HL-60 (cell line): ENCODE measurements at regions not wholly inside any gene's neighbourhood (a gene's known extent, or its start where the extent isn't known, plus 50 kb on each side); places are given as distances from the start of the nearest gene placed in this dataset.

Experiments used
- GABPA ChIP-seq: IDR thresholded peaks from 2 replicates; pipeline ENCODE4 v1.6.1; 2012; ENCODE audit warnings: low read depth
- POLR2AphosphoS5 ChIP-seq: IDR thresholded peaks from 2 replicates; pipeline ENCODE4 v1.6.1; 2012; ENCODE audit warnings: low read depth
- SPI1 ChIP-seq: IDR thresholded peaks from 2 replicates; pipeline ENCODE4 v1.6.1; 2012; ENCODE audit warnings: low read depth, mild to moderate bottlenecking, borderline replicate concordance
- TF ChIP-seq, protein P1 (sequence below): IDR thresholded peaks from one replicate; pipeline ENCODE4 v1.5.1; 2011; ENCODE audit warnings: low read length, control low read depth, inconsistent platforms; ENCODE audit not compliant: insufficient read depth
- TF ChIP-seq, protein P2 (sequence below): IDR thresholded peaks from 2 replicates; pipeline ENCODE4 v1.6.1; 2012; ENCODE audit warnings: low read depth; ENCODE audit not compliant: insufficient replicate concordance

GRCh38 chr13:99124046-99124400 is 76.6 kb upstream of the UBAC2 start:
- TF ChIP-seq, protein P1, sequence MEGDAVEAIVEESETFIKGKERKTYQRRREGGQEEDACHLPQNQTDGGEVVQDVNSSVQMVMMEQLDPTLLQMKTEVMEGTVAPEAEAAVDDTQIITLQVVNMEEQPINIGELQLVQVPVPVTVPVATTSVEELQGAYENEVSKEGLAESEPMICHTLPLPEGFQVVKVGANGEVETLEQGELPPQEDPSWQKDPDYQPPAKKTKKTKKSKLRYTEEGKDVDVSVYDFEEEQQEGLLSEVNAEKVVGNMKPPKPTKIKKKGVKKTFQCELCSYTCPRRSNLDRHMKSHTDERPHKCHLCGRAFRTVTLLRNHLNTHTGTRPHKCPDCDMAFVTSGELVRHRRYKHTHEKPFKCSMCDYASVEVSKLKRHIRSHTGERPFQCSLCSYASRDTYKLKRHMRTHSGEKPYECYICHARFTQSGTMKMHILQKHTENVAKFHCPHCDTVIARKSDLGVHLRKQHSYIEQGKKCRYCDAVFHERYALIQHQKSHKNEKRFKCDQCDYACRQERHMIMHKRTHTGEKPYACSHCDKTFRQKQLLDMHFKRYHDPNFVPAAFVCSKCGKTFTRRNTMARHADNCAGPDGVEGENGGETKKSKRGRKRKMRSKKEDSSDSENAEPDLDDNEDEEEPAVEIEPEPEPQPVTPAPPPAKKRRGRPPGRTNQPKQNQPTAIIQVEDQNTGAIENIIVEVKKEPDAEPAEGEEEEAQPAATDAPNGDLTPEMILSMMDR = no peak
- no peak for TF ChIP-seq GABPA
- TF ChIP-seq POLR2AphosphoS5 = no peak
- TF ChIP-seq, protein P2, sequence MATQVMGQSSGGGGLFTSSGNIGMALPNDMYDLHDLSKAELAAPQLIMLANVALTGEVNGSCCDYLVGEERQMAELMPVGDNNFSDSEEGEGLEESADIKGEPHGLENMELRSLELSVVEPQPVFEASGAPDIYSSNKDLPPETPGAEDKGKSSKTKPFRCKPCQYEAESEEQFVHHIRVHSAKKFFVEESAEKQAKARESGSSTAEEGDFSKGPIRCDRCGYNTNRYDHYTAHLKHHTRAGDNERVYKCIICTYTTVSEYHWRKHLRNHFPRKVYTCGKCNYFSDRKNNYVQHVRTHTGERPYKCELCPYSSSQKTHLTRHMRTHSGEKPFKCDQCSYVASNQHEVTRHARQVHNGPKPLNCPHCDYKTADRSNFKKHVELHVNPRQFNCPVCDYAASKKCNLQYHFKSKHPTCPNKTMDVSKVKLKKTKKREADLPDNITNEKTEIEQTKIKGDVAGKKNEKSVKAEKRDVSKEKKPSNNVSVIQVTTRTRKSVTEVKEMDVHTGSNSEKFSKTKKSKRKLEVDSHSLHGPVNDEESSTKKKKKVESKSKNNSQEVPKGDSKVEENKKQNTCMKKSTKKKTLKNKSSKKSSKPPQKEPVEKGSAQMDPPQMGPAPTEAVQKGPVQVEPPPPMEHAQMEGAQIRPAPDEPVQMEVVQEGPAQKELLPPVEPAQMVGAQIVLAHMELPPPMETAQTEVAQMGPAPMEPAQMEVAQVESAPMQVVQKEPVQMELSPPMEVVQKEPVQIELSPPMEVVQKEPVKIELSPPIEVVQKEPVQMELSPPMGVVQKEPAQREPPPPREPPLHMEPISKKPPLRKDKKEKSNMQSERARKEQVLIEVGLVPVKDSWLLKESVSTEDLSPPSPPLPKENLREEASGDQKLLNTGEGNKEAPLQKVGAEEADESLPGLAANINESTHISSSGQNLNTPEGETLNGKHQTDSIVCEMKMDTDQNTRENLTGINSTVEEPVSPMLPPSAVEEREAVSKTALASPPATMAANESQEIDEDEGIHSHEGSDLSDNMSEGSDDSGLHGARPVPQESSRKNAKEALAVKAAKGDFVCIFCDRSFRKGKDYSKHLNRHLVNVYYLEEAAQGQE = no peak
- TF ChIP-seq SPI1 = no peak
